ENCODE measurements at regions not wholly inside any gene's neighbourhood (a gene's known extent, or its start where the extent isn't known, plus 50 kb on each side); places are given as distances from the start of the nearest gene placed in this dataset.

DNA sequence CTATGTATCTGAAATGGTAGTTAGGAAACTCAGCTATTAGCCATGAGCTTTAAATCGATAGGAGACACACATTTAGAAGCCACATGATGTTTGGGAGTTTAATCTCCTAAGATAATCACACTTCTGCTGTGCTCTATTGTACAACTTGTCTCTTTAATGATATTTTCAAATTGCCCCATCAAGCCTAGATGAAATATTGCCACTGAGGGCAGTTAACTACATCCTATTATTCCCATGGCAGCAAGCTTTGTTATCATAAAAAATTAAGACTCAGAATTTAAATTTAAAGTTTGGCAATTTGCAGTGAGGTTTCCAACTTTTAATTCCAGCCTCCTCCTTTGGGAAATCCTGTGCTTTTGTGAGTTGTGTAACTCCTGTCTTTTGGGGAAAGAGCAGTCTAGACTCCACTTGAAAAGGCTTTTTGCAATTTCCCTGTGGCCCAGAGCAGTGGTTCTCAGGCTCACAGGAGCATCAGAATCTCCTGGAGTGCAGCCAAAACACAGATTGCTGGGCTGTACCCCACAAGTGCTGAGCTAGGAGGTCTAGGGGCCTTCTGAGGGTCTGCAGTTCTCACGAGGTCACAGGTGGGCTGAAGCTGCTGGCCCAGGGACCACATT, 792.4 kb downstream of the QKI start:
- no peak overlapping the region for H2BK15ac ChIP-seq (ENCODE audit: low read depth, low read length)
- no peak overlapping the region for H3K56ac ChIP-seq (ENCODE audit: extremely low read depth, insufficient read depth, low read length)
- H3K9me3 ChIP-seq (ENCODE audit: control insufficient read depth, insufficient read depth, low read length), result peaks cover 18% of the 10 kb centered on the region
- no peaks in the 10 kb centered on the region for H3K4me1 ChIP-seq (ENCODE audit: control insufficient read depth, insufficient read depth, low read length)
- ATAC-seq (ENCODE audit: low read depth) (no peak), DNase-seq (no peak)
- intact Hi-C loops (cut with micrococcal nuclease), result no loop called here
- ChIA-PET POLR2A (ENCODE audit: unreplicated experiment) (no interaction called here), CTCF (no interaction called here)
- in situ Hi-C loops (cut with MboI; ENCODE audit: low sequenced_read_pairs), result no loop called here
- no peak overlapping the region for H2BK20ac ChIP-seq (ENCODE audit: low read depth, low read length)
- H4K20me1 ChIP-seq (ENCODE audit: insufficient read depth, low read length), result no peaks in the 10 kb centered on the region
- no peak overlapping the region for H2BK120ac ChIP-seq (ENCODE audit: low read depth, low read length)
- H3K23ac ChIP-seq (ENCODE audit: low read depth, low read length), result no peak overlapping the region
- no peak overlapping the region for H4K8ac ChIP-seq (ENCODE audit: low read depth in 2 of 2, low read length in 2 of 2)
- H3K27ac ChIP-seq (ENCODE audit: insufficient read depth, low read length), result no peak overlapping the region
- dilution Hi-C loops (cut with HindIII; ENCODE audit: low sequenced_read_pairs, unreplicated experiment), result no loop called here
- no peak overlapping the region for H3K4ac ChIP-seq (ENCODE audit: low read depth, low read length)
- H2AFZ ChIP-seq (replicated peaks; ENCODE audit: low read length, poor library complexity), result no peak overlapping the region
- H3K79me1 ChIP-seq (ENCODE audit: low read depth in 1 of 2, low read length in 2 of 2), result no peaks in the 10 kb centered on the region
- no peak overlapping the region for H2AK9ac ChIP-seq (replicated peaks; ENCODE audit: low read depth, low read length, poor library complexity)
- WGBS, 2 experiments (ENCODE audit: extremely low coverage in 2 of 2, insufficient read length in 1 of 2), result no CpG with 5 or more reads among the region's 2 CpGs
- H3K9me1 ChIP-seq (ENCODE audit: insufficient read depth, low read length), result no peaks in the 10 kb centered on the region
- BruUV-seq (replicated peaks), result no TSS peak
- no peaks in the 10 kb centered on the region for H3K27me3 ChIP-seq (ENCODE audit: control insufficient read depth, insufficient read depth, low read length)
- H3K4me2 ChIP-seq (ENCODE audit: low read depth, low read length), result no peak overlapping the region
- no peaks in the 10 kb centered on the region for H3K36me3 ChIP-seq (ENCODE audit: control insufficient read depth, insufficient read depth, low read length)
- H4K91ac ChIP-seq (ENCODE audit: insufficient read depth, low read depth, low read length), result no peak overlapping the region
- no peak overlapping the region for H4K5ac ChIP-seq (ENCODE audit: low read depth, low read length)
- no peak overlapping the region for H3K9ac ChIP-seq (ENCODE audit: low read depth, low read length)
- H3K18ac ChIP-seq (ENCODE audit: low read depth, low read length), result no peak overlapping the region
- H2BK5ac ChIP-seq (ENCODE audit: low read depth, low read length, poor library complexity, severe bottlenecking), result no peak overlapping the region
- no peak overlapping the region for H3K4me3 ChIP-seq (ENCODE audit: insufficient read depth, low read depth, low read length)
- TF ChIP-seq NFE2L2 (IDR thresholded peaks at IDR 0.05; ENCODE audit: low read depth, low read length) (no peak), MXI1 (IDR thresholded peaks at IDR 0.05; ENCODE audit: borderline replicate concordance, low read depth, low read length) (no peak), RFX5 (IDR thresholded peaks at IDR 0.05; ENCODE audit: low read depth, low read length) (no peak), BHLHE40 (IDR thresholded peaks at IDR 0.05; ENCODE audit: low read depth, low read length) (no peak), RAD21 (IDR thresholded peaks at IDR 0.05; ENCODE audit: low read length) (no peak), RCOR1 (IDR thresholded peaks at IDR 0.05; ENCODE audit: insufficient replicate concordance, low read length) (no peak), FOS (IDR thresholded peaks at IDR 0.05; ENCODE audit: low read depth, low read length) (no peak)
- no peak overlapping the region for H2AK5ac ChIP-seq (ENCODE audit: low read depth, low read length)
- H3K14ac ChIP-seq (replicated peaks; ENCODE audit: low read depth, low read length), result no peak overlapping the region

All from IMR-90 (cell line).